Neural cell (in vitro differentiated cells): ENCODE measurements at regions not wholly inside any gene's neighbourhood (a gene's known extent, or its start where the extent isn't known, plus 50 kb on each side); places are given as distances from the start of the nearest gene placed in this dataset.

Experiments
- H2AFZ ChIP-seq: fragments of 200-600, 300-800 bp; sonication (generic), shearing (Covaris generic); 2 replicates; pipeline ENCODE4 v1.6.0; 2014; ENCODE audit warnings: low read depth, mild to moderate bottlenecking, antibody characterized with exemption, low read length, moderate library complexity
- H3F3A ChIP-seq: fragments of 200-600 bp; shearing (Covaris generic); 2 replicates; pipeline ENCODE4 v1.6.1; 2016; ENCODE audit warnings: mild to moderate bottlenecking, moderate library complexity, mixed read lengths, antibody characterized with exemption, low read length; ENCODE audit not compliant: insufficient read depth, poor library complexity, severe bottlenecking
- H3K27ac ChIP-seq: fragments of 200-600, 300-800 bp; sonication (generic), shearing (Covaris generic); 2 replicates; pipeline ENCODE4 v1.5.1; 2014; ENCODE audit warnings: mild to moderate bottlenecking, low read length, moderate library complexity
- H3K27me3 ChIP-seq: fragments of 300-800, 200-600 bp; sonication (generic), shearing (Covaris generic); 2 replicates; pipeline ENCODE4 v1.6.0; 2014; ENCODE audit warnings: mild to moderate bottlenecking, low read depth, low read length, moderate library complexity; ENCODE audit not compliant: insufficient read depth
- H3K36me3 ChIP-seq: fragments of 300-800, 200-600 bp; sonication (generic), shearing (Covaris generic); 2 replicates; pipeline ENCODE4 v1.5.1; 2014; ENCODE audit warnings: mild to moderate bottlenecking, antibody characterized with exemption, low read length, moderate library complexity; ENCODE audit not compliant: insufficient read depth
- H3K4me2 ChIP-seq: fragments of 300-800, 200-600 bp; sonication (generic), shearing (Covaris generic); 2 replicates; pipeline ENCODE4 v1.6.0; 2014; ENCODE audit warnings: mild to moderate bottlenecking, low read length
- H3K4me3 ChIP-seq: fragments of 300-800, 200-600 bp; sonication (generic), shearing (Covaris generic); 2 replicates; pipeline ENCODE4 v1.5.1; 2014; ENCODE audit warnings: mild to moderate bottlenecking, low read length, moderate library complexity
- H3K79me2 ChIP-seq: fragments of 200-600 bp; shearing (Covaris generic); replicated peaks from 2 replicates; pipeline ENCODE4 v1.6.0; 2014; ENCODE audit warnings: mild to moderate bottlenecking, low read length, moderate library complexity; ENCODE audit not compliant: insufficient read depth
- H3K9ac ChIP-seq: fragments of 300-800, 200-600 bp; sonication (generic), shearing (Covaris generic); 2 replicates; pipeline ENCODE4 v1.6.1; 2016; ENCODE audit warnings: mild to moderate bottlenecking, low read length, mixed read lengths
- H3K9me2 ChIP-seq: fragments of 200-600 bp; shearing (Covaris generic); 2 replicates; pipeline ENCODE4 v1.6.1; 2016; ENCODE audit warnings: mild to moderate bottlenecking, low read length, mixed read lengths; ENCODE audit not compliant: insufficient read depth
- H3K9me3 ChIP-seq: fragments of 200-600, 300-800 bp; sonication (generic), shearing (Covaris generic); 2 replicates; pipeline ENCODE4 v1.6.1; 2016; ENCODE audit warnings: mild to moderate bottlenecking, mixed run types, low read length, moderate library complexity, mixed read lengths
- H4K20me1 ChIP-seq: fragments of 200-600 bp; shearing (Covaris generic); 2 replicates; pipeline ENCODE4 v1.6.1; 2016; ENCODE audit warnings: mild to moderate bottlenecking, mixed run types; ENCODE audit not compliant: insufficient read depth
- CTCF ChIP-seq: fragments of 450-650 bp; IDR thresholded peaks from 2 replicates; pipeline ENCODE4 v1.5.1; 2014; ENCODE audit warnings: antibody characterized with exemption, mild to moderate bottlenecking, moderate library complexity; ENCODE audit not compliant: poor library complexity, severe bottlenecking
- EP300 ChIP-seq: fragments of 450-650 bp; conservative IDR thresholded peaks from 2 replicates; pipeline ENCODE4 v1.6.1; 2014; ENCODE audit warnings: antibody characterized with exemption, mild to moderate bottlenecking, moderate library complexity; ENCODE audit not compliant: poor library complexity, severe bottlenecking
- EZH2 ChIP-seq: fragments of 200-600, 300-800 bp; shearing (Covaris generic), sonication (generic); IDR thresholded peaks from 2 replicates; pipeline ENCODE4 v1.6.1; 2014; ENCODE audit warnings: antibody characterized with exemption, low read length, borderline replicate concordance, mild to moderate bottlenecking; ENCODE audit not compliant: insufficient read depth, poor library complexity, severe bottlenecking
- MXI1 ChIP-seq: fragments of 450-650 bp; conservative IDR thresholded peaks from 2 replicates; pipeline ENCODE4 v1.6.1; 2014; ENCODE audit warnings: antibody characterized with exemption, mild to moderate bottlenecking; ENCODE audit not compliant: poor library complexity, severe bottlenecking
- POLR2AphosphoS5 ChIP-seq: IDR thresholded peaks from 2 replicates; pipeline ENCODE4 v1.6.1; 2012
- RAD21 ChIP-seq: fragments of 450-650 bp; conservative IDR thresholded peaks from 2 replicates; pipeline ENCODE4 v1.6.1; 2014; ENCODE audit warnings: antibody characterized with exemption, mild to moderate bottlenecking, moderate library complexity
- REST ChIP-seq: IDR thresholded peaks from 2 replicates; pipeline ENCODE4 v1.6.1; 2012; ENCODE audit warnings: borderline replicate concordance
- SMC3 ChIP-seq: fragments of 450-650 bp; conservative IDR thresholded peaks from 2 replicates; pipeline ENCODE4 v1.6.1; 2014; ENCODE audit warnings: antibody characterized with exemption, mild to moderate bottlenecking, moderate library complexity; ENCODE audit not compliant: poor library complexity
- TAF1 ChIP-seq: IDR thresholded peaks from 2 replicates; pipeline ENCODE4 v1.6.1; 2012; ENCODE audit warnings: low read depth

GRCh38 chr1:48114596-48115382 is 107.7 kb upstream of the SLC5A9 start:
- Histone ChIP-seq H3K9ac (no peak overlapping the region), H3K27ac (no peak overlapping the region), H3K4me2 (no peak overlapping the region), H3K4me3 (no peak overlapping the region), H3K36me3 (no peaks in the 10 kb centered on the region), H3K9me3 (no peaks in the 10 kb centered on the region), H3K27me3 (no peaks in the 10 kb centered on the region), H3K79me2 (no peaks in the 10 kb centered on the region), H2AFZ (no peak overlapping the region), H4K20me1 (no peaks in the 10 kb centered on the region), H3F3A (no peaks in the 10 kb centered on the region), H3K9me2 (no peaks in the 10 kb centered on the region)
- TF ChIP-seq POLR2AphosphoS5 = no peak
- no peak for TF ChIP-seq EP300
- no peak for TF ChIP-seq EZH2
- no peak for TF ChIP-seq TAF1
- no peak for TF ChIP-seq RAD21
- no peak for TF ChIP-seq REST
- TF ChIP-seq MXI1 = no peak
- no peak for TF ChIP-seq SMC3

- TF ChIP-seq EZH2 (no peak), CTCF (peak; percentile 97), SMC3 (peak; percentile 94), RAD21 (peak; percentile 96), EP300 (no peak)
- no peak overlapping the region for H2AFZ ChIP-seq
- no peak overlapping the region for H3K27ac ChIP-seq
These were observed 112.3 kb upstream of the TRABD2B start for GRCh38 chr1:48109390-48110013.

More at GRCh38 chr1:48109390-48110013, 112.3 kb upstream of the TRABD2B start:
- Histone ChIP-seq H3K79me2 (no peaks in the 10 kb centered on the region), H3K9ac (no peak overlapping the region), H4K20me1 (no peaks in the 10 kb centered on the region), H3K27me3 (no peaks in the 10 kb centered on the region), H3K9me3 (no peaks in the 10 kb centered on the region), H3K9me2 (no peaks in the 10 kb centered on the region), H3K36me3 (no peaks in the 10 kb centered on the region), H3K4me3 (no peak overlapping the region), H3K4me2 (no peak overlapping the region), H3F3A (no peaks in the 10 kb centered on the region)
